ENCODE measurements at regions not wholly inside any gene's neighbourhood (a gene's known extent, or its start where the extent isn't known, plus 50 kb on each side); places are given as distances from the start of the nearest gene placed in this dataset.
"Not testable (repeated sequence)": the region's sequence is repeated elsewhere in the genome, so short reads cannot be mapped to it uniquely, and the experiment has no call there.

GRCh38 chr7:23938937-23939552 is 229.0 kb downstream of the STK31 start:
- peak; percentile 12 for DNase-seq

GRCh38 chr7:23939747-23940146 is 229.7 kb downstream of the STK31 start:
- DNase-seq = not testable (repeated sequence)

DNA sequence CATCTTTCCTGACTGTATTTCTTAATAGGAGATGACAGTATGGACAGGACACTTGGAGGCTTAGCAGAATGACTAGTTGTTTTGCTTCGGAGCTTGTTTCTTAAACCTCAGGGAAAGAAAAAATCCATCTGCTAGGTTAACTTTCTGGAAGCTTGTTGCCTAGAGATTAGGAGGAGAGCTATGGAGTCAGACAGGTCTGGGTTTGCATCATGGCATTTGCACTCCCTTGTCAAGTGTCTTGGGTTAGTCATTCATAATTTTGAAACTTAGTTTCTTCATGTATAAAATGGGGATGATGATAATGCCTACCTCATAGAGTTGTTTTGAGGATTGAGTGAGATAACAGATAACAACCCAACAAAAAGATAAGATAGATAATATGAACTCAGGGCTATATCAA is 231.5 kb downstream of the STK31 start:
- DNase-seq = no peak

- no peak for DNase-seq
These were observed 232.0 kb downstream of the STK31 start for GRCh38 chr7:23942032-23942431.

DNA sequence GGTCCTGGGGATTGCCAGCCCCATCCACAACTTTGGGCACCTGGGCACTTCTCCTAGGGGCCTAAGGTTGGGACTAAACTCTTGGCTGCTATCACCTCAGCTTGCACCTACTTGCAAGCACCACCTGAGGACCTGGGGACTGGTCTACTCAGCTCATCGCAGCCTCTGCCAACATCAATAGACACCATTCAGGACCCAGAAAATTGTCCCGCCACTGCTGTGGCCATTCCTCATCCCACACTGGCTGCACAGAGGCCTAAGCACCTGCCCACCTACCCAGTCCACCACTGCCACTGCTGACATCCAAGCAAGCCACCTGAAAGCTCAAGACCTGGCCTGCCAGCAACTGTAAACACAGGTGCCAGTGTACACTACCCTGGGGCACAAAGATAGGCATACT is 234.1 kb downstream of the STK31 start:
- no peak for DNase-seq

DNA sequence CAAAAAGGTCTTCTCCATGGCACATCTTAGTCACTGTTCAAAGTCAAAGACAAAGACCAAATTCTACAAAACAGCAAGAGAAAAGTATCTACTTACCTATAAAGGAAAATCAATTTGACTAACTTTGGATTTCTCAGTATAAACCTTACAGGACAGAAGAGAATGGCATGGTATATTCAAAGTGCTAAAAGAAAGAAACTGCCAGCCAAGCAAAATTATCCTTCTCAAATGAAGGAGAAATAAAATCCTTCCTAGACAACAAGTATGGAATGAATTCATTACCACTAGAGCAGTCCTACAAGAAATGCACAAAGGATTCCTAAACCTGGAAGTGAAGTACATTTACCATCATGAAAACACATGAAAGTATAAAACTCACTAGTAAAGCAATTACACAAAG is 235.5 kb downstream of the STK31 start:
- DNase-seq = no peak

DNA sequence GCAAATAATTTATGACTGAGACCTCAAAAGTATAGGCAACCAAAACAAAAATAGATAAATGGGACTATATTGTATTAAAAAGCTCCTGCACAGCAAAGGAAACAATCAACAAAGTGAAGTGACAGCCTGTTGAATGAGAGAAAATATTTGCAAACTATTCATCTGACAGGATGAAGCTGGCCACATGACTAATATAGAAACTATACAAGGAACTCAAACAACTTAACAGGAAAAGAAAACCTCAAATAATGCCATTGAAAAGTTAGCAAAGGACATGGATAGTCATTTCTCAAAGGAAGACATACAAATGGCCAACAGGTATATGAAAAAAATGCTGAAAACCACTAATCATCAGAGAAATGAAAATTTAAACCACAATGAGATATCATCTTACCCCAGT is 245.1 kb downstream of the STK31 start:
- DNase-seq = no peak

DNA sequence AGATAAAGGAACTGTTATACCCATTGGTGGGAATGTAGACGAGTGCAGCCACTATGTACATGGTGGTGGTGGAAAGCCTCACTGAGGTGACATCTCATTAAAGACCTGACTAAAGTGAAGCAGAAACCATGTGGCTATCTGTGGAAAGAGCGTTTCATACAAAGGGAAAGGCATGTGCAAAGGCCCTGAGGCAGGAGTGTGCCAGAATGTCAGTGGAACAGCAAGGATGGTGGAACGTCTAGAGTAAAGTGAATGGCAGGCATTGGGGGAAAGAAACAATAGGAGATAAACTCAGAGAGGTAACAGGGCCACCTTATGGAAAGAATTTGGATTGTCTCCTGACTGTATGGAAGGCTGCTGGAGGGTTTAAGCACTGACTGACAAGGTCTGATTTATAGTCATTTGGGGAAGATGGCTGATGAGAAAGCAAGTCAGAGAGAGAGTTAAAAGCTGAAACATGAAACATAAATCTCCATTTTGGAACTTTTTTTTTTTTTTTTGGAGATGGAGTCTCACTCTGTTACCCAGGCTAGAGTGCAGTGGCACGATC is 245.7 kb downstream of the STK31 start:
- DNase-seq = no peak

GRCh38 chr7:23956772-23957576 is 247.0 kb downstream of the STK31 start:
- no peak for DNase-seq

DNA sequence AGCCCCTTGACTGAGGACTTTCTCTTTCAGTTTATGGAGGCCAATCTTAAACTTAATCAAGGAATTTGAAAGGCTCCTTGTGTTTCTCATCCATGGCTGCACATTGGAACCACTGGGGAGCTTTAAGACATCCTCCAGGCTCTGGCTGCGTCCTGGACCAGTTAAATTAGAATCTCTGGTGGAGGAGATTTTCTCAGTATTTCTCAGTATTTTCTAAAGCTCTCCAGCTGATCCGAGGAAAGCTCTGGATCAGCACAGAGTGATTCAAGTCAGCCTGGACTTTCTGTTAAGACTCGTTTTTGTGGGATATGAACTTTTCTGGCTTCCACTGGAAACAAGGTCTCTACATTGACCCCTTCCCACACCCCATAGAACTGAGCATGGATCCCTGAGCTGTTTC is 249.8 kb downstream of the STK31 start:
- DNase-seq = no peak

DNA sequence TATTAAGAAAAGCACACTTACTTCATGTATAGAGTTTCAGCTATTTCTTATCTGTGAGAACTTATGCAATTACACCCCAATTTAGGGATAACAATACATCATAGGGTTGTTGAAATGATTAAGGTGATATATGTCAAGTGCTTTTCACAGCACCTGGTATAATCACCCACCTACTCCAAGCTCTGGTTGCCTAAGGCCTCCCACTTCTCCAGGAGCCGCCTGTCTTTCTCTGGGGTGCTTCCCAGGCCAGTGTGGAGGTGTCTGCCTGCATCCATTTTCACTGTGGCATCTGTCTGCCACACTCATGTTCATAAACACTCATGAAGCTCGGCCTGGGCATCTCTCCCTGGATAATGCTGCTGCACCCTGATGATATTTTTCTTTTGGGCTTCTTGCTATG is 250.3 kb downstream of the STK31 start:
- no peak for DNase-seq

GRCh38 chr7:23963461-23964165 is 253.6 kb downstream of the STK31 start:
- DNase-seq = no peak

- peak; percentile 4 for DNase-seq
These were observed 254.7 kb downstream of the STK31 start for GRCh38 chr7:23964715-23965114.

DNA sequence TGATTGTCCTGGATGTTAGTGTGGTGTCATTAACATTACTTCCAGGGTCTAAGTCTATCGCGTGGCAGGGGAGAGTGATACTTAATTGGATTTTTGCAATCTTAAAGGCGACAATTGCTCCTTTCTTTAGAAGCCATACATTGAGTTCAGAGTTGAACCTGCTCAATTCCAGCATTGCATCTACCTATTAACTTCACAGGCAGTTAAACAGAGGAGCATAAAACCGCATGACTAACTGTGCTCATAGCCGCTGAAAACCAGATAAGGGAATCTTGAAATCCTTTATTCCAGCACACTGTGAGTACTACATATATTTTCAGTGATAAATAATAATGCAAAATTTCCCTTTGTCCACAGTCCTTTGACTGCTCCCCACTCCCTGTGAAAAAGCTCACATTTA is 255.3 kb downstream of the STK31 start:
- DNase-seq = no peak

DNA sequence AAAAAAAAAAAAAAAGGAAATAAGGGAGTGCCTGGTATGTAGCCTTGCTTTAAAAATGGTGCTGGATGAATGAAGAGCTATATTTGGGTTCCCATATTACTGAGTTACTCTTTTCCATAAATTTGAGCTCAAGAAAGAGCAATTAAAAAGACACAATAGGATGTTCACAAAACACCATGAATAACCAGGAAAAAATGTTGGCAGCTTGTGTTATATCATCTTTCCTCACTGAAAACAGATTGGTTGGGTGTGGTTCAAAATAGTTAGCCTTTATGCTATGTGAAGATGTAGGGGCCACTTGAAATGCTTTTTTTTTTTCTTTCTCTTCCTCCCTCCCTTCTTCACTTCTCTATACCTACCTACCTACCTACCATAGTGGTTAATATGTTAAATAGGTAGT is 256.9 kb downstream of the STK31 start:
- DNase-seq = no peak

- DNase-seq = no peak
These were observed 258.1 kb downstream of the STK31 start for GRCh38 chr7:23967949-23968599.

DNA sequence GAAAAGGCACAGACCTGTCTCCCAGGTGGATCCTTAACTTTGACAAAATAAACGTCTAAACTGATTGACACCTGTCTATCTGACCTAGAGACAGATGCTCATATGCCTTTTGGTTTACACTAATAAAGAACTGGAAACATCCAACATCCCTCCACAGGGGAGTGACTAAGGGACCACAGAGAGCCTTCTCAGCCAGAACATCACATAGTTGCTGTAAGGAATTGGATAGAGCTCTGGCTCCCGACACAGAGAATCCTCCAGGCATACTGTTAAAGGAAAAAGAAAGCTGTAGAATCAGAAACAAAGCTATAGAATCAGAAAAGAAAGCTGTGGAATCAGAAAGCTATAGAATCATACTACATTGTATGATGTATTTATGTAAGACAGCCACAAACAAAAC is 258.8 kb downstream of the STK31 start:
- DNase-seq = no peak

DNA sequence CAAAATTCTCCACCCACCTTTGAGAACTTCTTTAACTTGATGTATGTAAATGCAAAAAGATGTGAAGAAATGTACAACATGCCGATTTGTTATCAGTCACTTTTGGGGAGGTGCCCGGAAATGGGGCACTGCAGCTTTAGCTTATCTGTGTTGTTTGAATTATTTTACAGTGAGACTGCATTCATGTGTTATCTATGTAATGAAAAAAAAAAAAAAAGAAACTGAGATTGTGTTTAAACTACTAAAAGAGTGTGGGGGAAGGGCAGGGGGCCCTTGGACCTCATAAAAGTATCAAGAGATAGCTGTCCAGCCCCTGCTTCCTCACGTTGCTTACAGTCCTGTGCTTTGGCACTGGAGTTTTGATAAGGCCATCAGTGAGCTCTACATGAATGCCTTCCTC is 259.4 kb downstream of the STK31 start:
- no peak for DNase-seq

DNA sequence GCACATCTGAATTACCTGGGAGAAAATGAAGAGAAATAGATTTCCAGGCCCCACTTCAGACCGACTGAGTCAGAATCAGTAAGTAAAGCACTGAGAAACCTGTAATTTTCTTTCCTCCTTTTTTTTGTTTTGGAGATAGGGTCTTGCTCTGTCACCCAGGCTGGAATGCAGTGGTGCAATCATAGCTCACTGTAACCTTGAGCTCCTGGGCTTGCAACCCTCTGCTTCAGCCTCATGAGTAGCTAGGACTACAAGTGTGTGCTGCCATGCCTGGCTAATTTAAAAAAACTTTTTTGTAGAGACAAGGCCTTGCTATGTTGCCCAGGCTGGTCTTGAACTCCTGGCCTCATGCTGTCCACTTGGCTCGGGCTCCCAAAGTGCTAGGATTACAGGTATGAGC is 260.2 kb downstream of the STK31 start:
- no peak for DNase-seq

DNA sequence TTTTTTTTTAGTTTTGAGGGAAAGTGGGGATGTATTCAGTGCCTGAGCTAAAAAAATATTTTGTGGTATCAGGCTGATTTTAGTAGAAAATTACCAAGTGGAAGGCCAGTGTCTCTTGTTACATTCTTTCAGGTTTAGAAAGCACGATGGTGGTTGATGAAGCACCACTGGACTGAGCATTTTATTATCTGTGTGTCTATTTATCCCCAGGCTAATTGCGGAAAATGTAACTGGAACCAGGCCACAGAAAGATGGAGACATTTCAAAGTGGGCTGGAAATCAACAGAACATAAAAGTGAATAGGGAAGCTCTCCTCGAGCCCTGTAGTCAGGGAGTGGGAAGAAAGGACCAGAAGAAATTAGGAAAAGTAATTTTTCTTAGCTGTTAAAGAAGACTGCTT is 261.0 kb downstream of the STK31 start:
- no peak for DNase-seq

GRCh38 chr7:23972057-23972456 is 262.0 kb downstream of the STK31 start:
- no peak for DNase-seq

GRCh38 chr7:23973264-23973663 is 263.2 kb downstream of the STK31 start:
- no peak for DNase-seq

DNA sequence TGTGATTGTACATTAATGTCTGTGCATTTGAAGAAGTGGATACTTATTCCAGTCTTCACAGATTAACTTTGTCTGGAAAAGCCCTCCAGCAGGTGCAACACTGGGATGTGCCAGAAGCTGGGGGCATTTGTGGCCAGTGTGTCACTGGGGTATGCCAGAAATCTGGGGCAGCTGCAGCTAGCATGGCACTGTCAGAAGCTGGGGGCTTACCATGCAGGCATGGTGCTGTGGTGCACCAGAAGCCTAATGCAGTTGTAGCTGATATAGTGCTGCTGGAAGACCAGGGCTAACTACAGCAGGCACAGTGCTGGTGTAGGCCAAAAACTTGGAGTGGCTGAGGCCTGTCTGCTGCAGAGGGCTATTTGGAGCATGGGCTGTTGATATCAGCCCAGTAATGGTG is 270.1 kb downstream of the STK31 start:
- no peak for DNase-seq
